WERI-Rb-1 (cell line): ENCODE measurements at regions not wholly inside any gene's neighbourhood (a gene's known extent, or its start where the extent isn't known, plus 50 kb on each side); places are given as distances from the start of the nearest gene placed in this dataset.

Experiments used
- DNase-seq: peaks from one replicate; pipeline ENCODE4 v3.0.0-alpha.2; 2020
- H3K27ac ChIP-seq: fragments of 250-450 bp; sonication (Bioruptor Pico); 2 replicates; pipeline ENCODE4 v1.5.1; 2020; ENCODE audit warnings: mild to moderate bottlenecking, moderate library complexity
- H3K27me3 ChIP-seq: fragments of 250-450 bp; sonication (Bioruptor Pico); 2 replicates; pipeline ENCODE4 v1.5.1; 2021; ENCODE audit warnings: mild to moderate bottlenecking, low read depth, moderate library complexity; ENCODE audit not compliant: insufficient read depth, severe bottlenecking
- H3K36me3 ChIP-seq: fragments of 250-450 bp; sonication (Bioruptor Pico); 2 replicates; pipeline ENCODE4 v1.5.1; 2020; ENCODE audit warnings: mild to moderate bottlenecking, moderate library complexity
- H3K4me3 ChIP-seq: 2 replicates; pipeline ENCODE4 v1.5.1; 2011; ENCODE audit warnings: low read depth, mild to moderate bottlenecking, control low read depth, low read length
- H3K9me3 ChIP-seq: fragments of 250-450 bp; sonication (Bioruptor Pico); 2 replicates; pipeline ENCODE4 v1.5.1; 2021; ENCODE audit warnings: mild to moderate bottlenecking, moderate library complexity; ENCODE audit not compliant: severe bottlenecking
- CTCF ChIP-seq: IDR thresholded peaks from 2 replicates; pipeline ENCODE4 v1.5.1; 2011; ENCODE audit warnings: low read depth, mild to moderate bottlenecking, control low read depth, inconsistent platforms, low read length

GRCh38 chr10:107443326-107443725 is 278.8 kb upstream of the SORCS1 start:
- no peaks in the 10 kb centered on the region for H3K27me3 ChIP-seq
- H3K4me3 ChIP-seq: no peak overlapping the region
- no peaks in the 10 kb centered on the region for H3K9me3 ChIP-seq
- no peaks in the 10 kb centered on the region for H3K36me3 ChIP-seq
- H3K27ac ChIP-seq: no peak overlapping the region
- no peak for DNase-seq
- TF ChIP-seq CTCF: no peak

GRCh38 chr10:107442035-107442505 is 277.6 kb upstream of the SORCS1 start:
- no peaks in the 10 kb centered on the region for H3K9me3 ChIP-seq
- TF ChIP-seq CTCF: no peak
- no peaks in the 10 kb centered on the region for H3K36me3 ChIP-seq
- no peak for DNase-seq
- no peak overlapping the region for H3K4me3 ChIP-seq
- H3K27me3 ChIP-seq: no peaks in the 10 kb centered on the region
- H3K27ac ChIP-seq: no peak overlapping the region

GRCh38 chr10:107440741-107441140 is 276.2 kb upstream of the SORCS1 start:
- Histone ChIP-seq H3K27ac (no peak overlapping the region), H3K4me3 (no peak overlapping the region), H3K27me3 (no peaks in the 10 kb centered on the region), H3K36me3 (no peaks in the 10 kb centered on the region), H3K9me3 (no peaks in the 10 kb centered on the region)
- no peak for TF ChIP-seq CTCF
- no peak for DNase-seq

- no peak overlapping the region for H3K27ac ChIP-seq
- H3K27me3 ChIP-seq: no peaks in the 10 kb centered on the region
- no peak for DNase-seq
- H3K9me3 ChIP-seq: no peaks in the 10 kb centered on the region
- H3K4me3 ChIP-seq: no peak overlapping the region
- no peak for TF ChIP-seq CTCF
- no peaks in the 10 kb centered on the region for H3K36me3 ChIP-seq
Observed at GRCh38 chr10:107437921-107438320, 273.4 kb upstream of the SORCS1 start.

GRCh38 chr10:107436568-107436967 is 272.1 kb upstream of the SORCS1 start:
- Histone ChIP-seq H3K27ac (no peak overlapping the region), H3K4me3 (no peak overlapping the region), H3K27me3 (no peaks in the 10 kb centered on the region), H3K9me3 (no peaks in the 10 kb centered on the region), H3K36me3 (no peaks in the 10 kb centered on the region)
- no peak for DNase-seq
- TF ChIP-seq CTCF: no peak

GRCh38 chr10:107434854-107435253 is 270.3 kb upstream of the SORCS1 start:
- Histone ChIP-seq H3K4me3 (no peak overlapping the region), H3K36me3 (no peaks in the 10 kb centered on the region), H3K27me3 (no peaks in the 10 kb centered on the region), H3K9me3 (no peaks in the 10 kb centered on the region), H3K27ac (no peak overlapping the region)
- TF ChIP-seq CTCF: no peak
- no peak for DNase-seq
